ENCODE measurements at regions not wholly inside any gene's neighbourhood (a gene's known extent, or its start where the extent isn't known, plus 50 kb on each side); places are given as distances from the start of the nearest gene placed in this dataset.

- ChIA-PET POLR2A (no interaction called here), CTCF (no interaction called here)
- Mint-ChIP-seq H3K27ac (no peak overlapping the region), H3K9me3 (no peaks in the 10 kb centered on the region), H3K4me3 (no peak overlapping the region), H3K27me3 (ENCODE audit: low read depth) (no peaks in the 10 kb centered on the region), H3K36me3 (no peaks in the 10 kb centered on the region), H3K4me1 (no peaks in the 10 kb centered on the region)
- ATAC-seq (no peak), DNase-seq (ENCODE audit: low spot score) (no peak)
- TF ChIP-seq ELF4 (CRISPR knock-in tag; IDR thresholded peaks at IDR 0.05; ENCODE audit: low read depth) (no peak), GRHL2 (CRISPR knock-in tag; IDR thresholded peaks at IDR 0.05; ENCODE audit: insufficient replicate concordance, severe bottlenecking) (no peak), ETV6 (CRISPR knock-in tag; IDR thresholded peaks at IDR 0.05) (no peak), JUN (CRISPR knock-in tag; IDR thresholded peaks at IDR 0.05) (no peak), ZSCAN18 (CRISPR knock-in tag; IDR thresholded peaks at IDR 0.05) (no peak), FOXP1 (CRISPR knock-in tag; IDR thresholded peaks at IDR 0.05; ENCODE audit: borderline replicate concordance) (no peak), ZNF219 (CRISPR knock-in tag; IDR thresholded peaks at IDR 0.05; ENCODE audit: borderline replicate concordance) (no peak), ZNF396 (CRISPR knock-in tag; IDR thresholded peaks at IDR 0.05; ENCODE audit: borderline replicate concordance) (no peak), ARID4B (CRISPR knock-in tag; IDR thresholded peaks at IDR 0.05; ENCODE audit: borderline replicate concordance) (no peak), ZNF121 (CRISPR knock-in tag; IDR thresholded peaks at IDR 0.05) (no peak), ZBTB21 (CRISPR knock-in tag; IDR thresholded peaks at IDR 0.05; ENCODE audit: borderline replicate concordance) (no peak), AR (CRISPR knock-in tag; IDR thresholded peaks at IDR 0.05) (no peak), ZNF416 (CRISPR knock-in tag; IDR thresholded peaks at IDR 0.05) (no peak), HMGA2 (CRISPR knock-in tag; IDR thresholded peaks at IDR 0.05) (no peak), IRF2 (CRISPR knock-in tag; IDR thresholded peaks at IDR 0.05; ENCODE audit: borderline replicate concordance, low read depth) (no peak), OVOL2 (CRISPR knock-in tag; IDR thresholded peaks at IDR 0.05; ENCODE audit: borderline replicate concordance) (no peak), ZNF263 (CRISPR knock-in tag; IDR thresholded peaks at IDR 0.05; ENCODE audit: low read depth) (no peak)
- TF ChIP-seq, protein P1, sequence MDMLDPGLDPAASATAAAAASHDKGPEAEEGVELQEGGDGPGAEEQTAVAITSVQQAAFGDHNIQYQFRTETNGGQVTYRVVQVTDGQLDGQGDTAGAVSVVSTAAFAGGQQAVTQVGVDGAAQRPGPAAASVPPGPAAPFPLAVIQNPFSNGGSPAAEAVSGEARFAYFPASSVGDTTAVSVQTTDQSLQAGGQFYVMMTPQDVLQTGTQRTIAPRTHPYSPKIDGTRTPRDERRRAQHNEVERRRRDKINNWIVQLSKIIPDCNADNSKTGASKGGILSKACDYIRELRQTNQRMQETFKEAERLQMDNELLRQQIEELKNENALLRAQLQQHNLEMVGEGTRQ (CRISPR knock-in tag; IDR thresholded peaks at IDR 0.05) = no peak
- TF ChIP-seq, protein P2, sequence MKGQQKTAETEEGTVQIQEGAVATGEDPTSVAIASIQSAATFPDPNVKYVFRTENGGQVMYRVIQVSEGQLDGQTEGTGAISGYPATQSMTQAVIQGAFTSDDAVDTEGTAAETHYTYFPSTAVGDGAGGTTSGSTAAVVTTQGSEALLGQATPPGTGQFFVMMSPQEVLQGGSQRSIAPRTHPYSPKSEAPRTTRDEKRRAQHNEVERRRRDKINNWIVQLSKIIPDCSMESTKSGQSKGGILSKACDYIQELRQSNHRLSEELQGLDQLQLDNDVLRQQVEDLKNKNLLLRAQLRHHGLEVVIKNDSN (CRISPR knock-in tag; IDR thresholded peaks at IDR 0.05) = no peak
Measured at GRCh38 chr17:71762526-71762925, 358.3 kb upstream of the SOX9 start.
